CD8-positive, alpha-beta memory T cell (primary cell): ENCODE measurements at regions not wholly inside any gene's neighbourhood (a gene's known extent, or its start where the extent isn't known, plus 50 kb on each side); places are given as distances from the start of the nearest gene placed in this dataset.

Experiments used
- CTCF ChIA-PET: fragments of 350-600 bp; sonication (Branson Sonifier 250); formaldehyde crosslinking; loops from one replicate; lab custom pipeline; 2021; ENCODE audit warnings: antibody characterized with exemption; lab: Charles Lee
- POLR2A ChIA-PET: fragments of 350-600 bp; sonication (Branson Sonifier 250); formaldehyde crosslinking; loops from one replicate; lab custom pipeline; 2021; ENCODE audit warnings: antibody characterized with exemption; lab: Charles Lee
- DNase-seq, 5 donors: peaks; one replicate each; pipeline versions ENCODE4 v3.0.0 to v3.0.0-alpha.2; 2020 to 2022; ENCODE audit warnings: mixed read lengths in 1 of 5
- H3K27ac ChIP-seq: one replicate; pipeline ENCODE4 v1.7.0; 2013; ENCODE audit warnings: low read depth, mild to moderate bottlenecking, low read length, moderate library complexity
- H3K27me3 ChIP-seq: 2 replicates; pipeline ENCODE4 v1.7.0; 2013; ENCODE audit warnings: low read length, mild to moderate bottlenecking; ENCODE audit not compliant: insufficient read depth, poor library complexity, severe bottlenecking
- H3K36me3 ChIP-seq: 2 replicates; pipeline ENCODE4 v1.7.0; 2013; ENCODE audit warnings: mild to moderate bottlenecking, low read length, moderate library complexity; ENCODE audit not compliant: insufficient read depth
- H3K4me1 ChIP-seq: 2 replicates; pipeline ENCODE4 v1.7.0; 2013; ENCODE audit warnings: mild to moderate bottlenecking, low read length, moderate library complexity; ENCODE audit not compliant: insufficient read depth
- H3K4me3 ChIP-seq: 2 replicates; pipeline ENCODE4 v1.7.0; 2013; ENCODE audit warnings: mild to moderate bottlenecking, low read length
- H3K9me3 ChIP-seq: 2 replicates; pipeline ENCODE4 v1.7.0; 2013; ENCODE audit warnings: mild to moderate bottlenecking, low read length
- H3K27ac Mint-ChIP-seq, 8 donors: one replicate each; pipeline ENCODE4 v1.8.0; 2020 to 2021; ENCODE audit warnings: mixed read lengths in 8 of 8, mild to moderate bottlenecking in 6 of 8, inconsistent platforms in 3 of 8, moderate library complexity in 3 of 8
- H3K27me3 Mint-ChIP-seq, 2 donors: one replicate each; pipeline ENCODE4 v1.8.0; 2020 to 2021; ENCODE audit warnings: mixed read lengths in 2 of 2, mild to moderate bottlenecking in 1 of 2, moderate library complexity in 1 of 2
- H3K36me3 Mint-ChIP-seq, 3 donors: one replicate each; pipeline ENCODE4 v1.8.0; 2020 to 2021; ENCODE audit warnings: mixed read lengths in 3 of 3, inconsistent platforms in 1 of 3, mild to moderate bottlenecking in 1 of 3
- H3K4me1 Mint-ChIP-seq, 3 donors: one replicate each; pipeline ENCODE4 v1.8.0; 2020 to 2021; ENCODE audit warnings: mixed read lengths in 3 of 3, inconsistent platforms in 1 of 3, mild to moderate bottlenecking in 1 of 3
- H3K4me3 Mint-ChIP-seq, 7 donors: one replicate each; pipeline ENCODE4 v1.8.0; 2020 to 2021; ENCODE audit warnings: mixed read lengths in 7 of 7, mild to moderate bottlenecking in 6 of 7, moderate library complexity in 4 of 7, inconsistent platforms in 2 of 7
- H3K9me3 Mint-ChIP-seq, 5 donors: one replicate each; pipeline ENCODE4 v1.8.0; 2020 to 2022; ENCODE audit warnings: mixed read lengths in 5 of 5, mild to moderate bottlenecking in 3 of 5, moderate library complexity in 2 of 5, inconsistent platforms in 1 of 5

DNA sequence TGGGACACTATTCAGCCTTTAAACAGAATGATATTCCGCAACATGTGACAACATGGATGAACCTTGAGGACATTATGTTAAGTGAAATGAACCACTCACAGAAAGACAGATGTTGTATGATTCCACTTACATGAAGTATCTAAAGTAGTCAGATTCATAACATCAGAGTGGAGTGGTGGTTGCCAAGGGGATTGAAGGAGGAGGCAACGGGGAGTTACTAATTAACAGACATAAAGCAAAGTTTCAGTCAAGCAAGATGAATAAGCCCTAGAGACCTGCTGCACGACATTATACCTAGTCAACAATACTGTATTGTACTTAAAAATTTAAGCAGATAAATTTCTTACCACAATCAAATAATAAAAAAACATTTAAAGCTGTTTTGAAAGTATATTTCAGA, 105.0 kb upstream of the NR0B1 start:
- H3K4me3 ChIP-seq, result no peak overlapping the region
- H3K27me3 ChIP-seq, result no peaks in the 10 kb centered on the region
- ChIA-PET POLR2A (no interaction called here), CTCF (no interaction called here)
- H3K27me3 Mint-ChIP-seq, result peaks cover 0 to 3% of the 10 kb centered on the region in 2 donors
- H3K4me1 ChIP-seq, result no peaks in the 10 kb centered on the region
- H3K27ac ChIP-seq, result no peak overlapping the region
- H3K9me3 ChIP-seq, result no peaks in the 10 kb centered on the region
- H3K4me3 Mint-ChIP-seq, result no peak overlapping the region
- DNase-seq, result no peak
- no peaks in the 10 kb centered on the region for H3K4me1 Mint-ChIP-seq
- no peak overlapping the region for H3K27ac Mint-ChIP-seq
- no peaks in the 10 kb centered on the region for H3K36me3 ChIP-seq
- H3K9me3 Mint-ChIP-seq, result peaks cover 0 to 4% (median 2%) of the 10 kb centered on the region in 5 donors
- no peaks in the 10 kb centered on the region for H3K36me3 Mint-ChIP-seq

- Mint-ChIP-seq H3K4me1 (no peaks in the 10 kb centered on the region), H3K27me3 (no peaks in the 10 kb centered on the region), H3K27ac (no peak overlapping the region), H3K36me3 (no peaks in the 10 kb centered on the region), H3K4me3 (no peak overlapping the region), H3K9me3 (no peaks in the 10 kb centered on the region)
- H3K27me3 ChIP-seq, result no peaks in the 10 kb centered on the region
- H3K36me3 ChIP-seq, result no peaks in the 10 kb centered on the region
- H3K4me3 ChIP-seq, result no peak overlapping the region
- DNase-seq, result no peak
- ChIA-PET POLR2A (no interaction called here), CTCF (no interaction called here)
- H3K27ac ChIP-seq, result no peak overlapping the region
- H3K4me1 ChIP-seq, result no peaks in the 10 kb centered on the region
- no peaks in the 10 kb centered on the region for H3K9me3 ChIP-seq
These were observed 93.2 kb upstream of the NR0B1 start for GRCh38 chrX:30402366-30402765.

DNA sequence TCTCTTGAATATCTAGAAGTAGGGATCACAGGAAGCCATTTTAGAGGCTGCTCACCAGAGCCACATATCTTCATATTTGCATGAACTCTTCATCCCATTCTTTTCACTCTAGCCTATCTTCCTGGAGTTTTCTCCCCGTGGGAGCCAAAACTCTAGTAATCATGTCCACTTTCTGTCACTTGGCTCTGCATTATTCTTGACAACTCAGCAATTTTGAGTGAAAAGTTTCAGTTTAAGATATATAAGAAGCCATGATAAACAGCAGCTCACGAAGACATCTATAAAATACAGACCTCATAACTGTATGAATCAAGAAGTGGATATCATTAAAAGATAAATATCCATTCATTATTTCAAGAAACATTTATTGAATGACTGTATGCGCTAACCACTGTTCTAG, 79.1 kb upstream of the NR0B1 start:
- H3K4me3 ChIP-seq, result no peak overlapping the region

GRCh38 chrX:30373951-30374350, 64.8 kb upstream of the NR0B1 start:
- CTCF ChIA-PET, result no interaction called here
- no peaks in the 10 kb centered on the region for H3K9me3 ChIP-seq

More for the DNA sequence above, 79.1 kb upstream of the NR0B1 start:
- Mint-ChIP-seq H3K4me3 (no peak overlapping the region), H3K4me1 (no peaks in the 10 kb centered on the region), H3K27me3 (peaks cover 0 to 4% of the 10 kb centered on the region in 2 donors), H3K9me3 (peaks cover 0 to 3% (median 0%) of the 10 kb centered on the region in 5 donors), H3K27ac (no peak overlapping the region), H3K36me3 (no peaks in the 10 kb centered on the region)
- no peak for DNase-seq
- no peaks in the 10 kb centered on the region for H3K27me3 ChIP-seq
- no peaks in the 10 kb centered on the region for H3K9me3 ChIP-seq
- no peaks in the 10 kb centered on the region for H3K36me3 ChIP-seq
- POLR2A ChIA-PET, result no interaction called here
- H3K27ac ChIP-seq, result no peak overlapping the region
- CTCF ChIA-PET, result no interaction called here
- H3K4me1 ChIP-seq, result no peaks in the 10 kb centered on the region

DNA sequence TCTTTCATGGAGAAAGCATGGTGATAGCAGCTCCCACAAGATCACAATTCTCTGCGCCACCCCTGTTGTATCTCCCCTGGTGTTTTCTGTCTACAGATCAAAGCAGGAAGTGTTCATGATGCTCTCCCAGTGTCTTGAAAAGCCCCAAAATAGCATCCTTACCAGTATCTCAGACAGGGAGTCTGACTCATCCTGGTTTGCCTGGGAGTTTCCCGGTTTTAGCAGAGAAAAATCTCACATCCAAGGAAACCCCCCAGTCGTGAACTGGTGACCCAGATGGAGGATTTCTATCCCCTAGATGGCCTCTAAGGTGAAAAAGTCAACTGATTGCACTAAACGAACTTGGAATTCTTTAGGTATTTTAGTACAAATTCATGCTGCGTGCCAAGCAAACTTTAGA, 64.3 kb upstream of the NR0B1 start:
- H3K27ac Mint-ChIP-seq, result peak overlapping the region in 1 of 8 donors; percentile 43
- Histone ChIP-seq H3K36me3 (no peaks in the 10 kb centered on the region), H3K27ac (no peak overlapping the region), H3K9me3 (no peaks in the 10 kb centered on the region), H3K27me3 (no peaks in the 10 kb centered on the region), H3K4me1 (no peaks in the 10 kb centered on the region), H3K4me3 (no peak overlapping the region)
- H3K27me3 Mint-ChIP-seq, result peaks cover 0 to 6% of the 10 kb centered on the region in 2 donors
- no peak overlapping the region for H3K4me3 Mint-ChIP-seq
- ChIA-PET POLR2A (no interaction called here), CTCF (no interaction called here)
- peaks cover 0 to 6% (median 2%) of the 10 kb centered on the region in 5 donors for H3K9me3 Mint-ChIP-seq
- DNase-seq, result no peak
- H3K36me3 Mint-ChIP-seq, result no peaks in the 10 kb centered on the region
- H3K4me1 Mint-ChIP-seq, result no peaks in the 10 kb centered on the region

More at GRCh38 chrX:30373951-30374350, 64.8 kb upstream of the NR0B1 start:
- DNase-seq, result no peak
- Histone ChIP-seq H3K27me3 (no peaks in the 10 kb centered on the region), H3K4me3 (no peak overlapping the region), H3K36me3 (no peaks in the 10 kb centered on the region), H3K27ac (no peak overlapping the region), H3K4me1 (no peaks in the 10 kb centered on the region)
- peak overlapping the region in 1 of 8 donors; percentile 43 for H3K27ac Mint-ChIP-seq
- no peak overlapping the region for H3K4me3 Mint-ChIP-seq
- H3K9me3 Mint-ChIP-seq, result peaks cover 1 to 7% (median 2%) of the 10 kb centered on the region in 5 donors
- H3K4me1 Mint-ChIP-seq, result no peaks in the 10 kb centered on the region
- no peaks in the 10 kb centered on the region for H3K36me3 Mint-ChIP-seq
- POLR2A ChIA-PET, result no interaction called here
- peaks cover 0 to 6% of the 10 kb centered on the region in 2 donors for H3K27me3 Mint-ChIP-seq

- no peaks in the 10 kb centered on the region for H3K9me3 ChIP-seq
- H3K4me1 ChIP-seq, result no peaks in the 10 kb centered on the region
- ChIA-PET CTCF (no interaction called here), POLR2A (no interaction called here)
- Mint-ChIP-seq H3K9me3 (peaks cover 0 to 3% (median 0%) of the 10 kb centered on the region in 5 donors), H3K27ac (no peak overlapping the region), H3K4me3 (no peak overlapping the region), H3K4me1 (no peaks in the 10 kb centered on the region), H3K36me3 (no peaks in the 10 kb centered on the region), H3K27me3 (peaks cover 0 to 2% of the 10 kb centered on the region in 2 donors)
- H3K27me3 ChIP-seq, result no peaks in the 10 kb centered on the region
- no peak for DNase-seq
- no peak overlapping the region for H3K27ac ChIP-seq
- H3K4me3 ChIP-seq, result no peak overlapping the region
- H3K36me3 ChIP-seq, result no peaks in the 10 kb centered on the region
These were observed 55.0 kb upstream of the NR0B1 start for GRCh38 chrX:30364229-30364628.
